MM.1S (cell line): ENCODE measurements at regions not wholly inside any gene's neighbourhood (a gene's known extent, or its start where the extent isn't known, plus 50 kb on each side); places are given as distances from the start of the nearest gene placed in this dataset.
"Not testable (repeated sequence)": the region's sequence is repeated elsewhere in the genome, so short reads cannot be mapped to it uniquely, and the experiment has no call there.

Source experiments
- DNase-seq: peaks from one replicate; pipeline ENCODE4 v3.0.0-alpha.2; 2015
- H2AFZ ChIP-seq: fragments of 300-600 bp; sonication (generic); 2 replicates; pipeline ENCODE4 v1.6.0; 2016; ENCODE audit warnings: antibody characterized with exemption, low read length
- H3F3A ChIP-seq: fragments of 300-600 bp; sonication (generic); 2 replicates; pipeline ENCODE4 v1.6.1; 2016; ENCODE audit warnings: mild to moderate bottlenecking, antibody characterized with exemption, low read length, moderate library complexity, mixed read lengths; ENCODE audit not compliant: insufficient read depth
- H3K27ac ChIP-seq: fragments of 300-600 bp; sonication (generic); 2 replicates; pipeline ENCODE4 v1.5.1; 2016; ENCODE audit warnings: mild to moderate bottlenecking, low read length
- H3K27me3 ChIP-seq: fragments of 300-600 bp; sonication (generic); replicated peaks from 2 replicates; pipeline ENCODE4 v1.6.0; 2016; ENCODE audit warnings: low read length; ENCODE audit not compliant: insufficient read depth
- H3K36me3 ChIP-seq: fragments of 300-600 bp; sonication (generic); replicated peaks from 2 replicates; pipeline ENCODE4 v1.6.1; 2016; ENCODE audit warnings: mild to moderate bottlenecking, low read length, mixed read lengths; ENCODE audit not compliant: insufficient read depth
- H3K4me1 ChIP-seq: fragments of 300-600 bp; sonication (generic); 2 replicates; pipeline ENCODE4 v1.6.1; 2016; ENCODE audit warnings: low read length, mixed read lengths
- H3K4me2 ChIP-seq: fragments of 300-600 bp; sonication (generic); 2 replicates; pipeline ENCODE4 v1.6.0; 2016; ENCODE audit warnings: low read depth, low read length
- H3K4me3 ChIP-seq: fragments of 300-600 bp; sonication (generic); 2 replicates; pipeline ENCODE4 v1.5.1; 2016; ENCODE audit warnings: low read length, mixed read lengths
- H3K79me2 ChIP-seq: fragments of 300-600 bp; sonication (generic); 2 replicates; pipeline ENCODE4 v1.6.1; 2016; ENCODE audit warnings: mixed run types, low read length, mixed read lengths
- H3K9ac ChIP-seq: fragments of 300-600 bp; sonication (generic); 2 replicates; pipeline ENCODE4 v1.6.1; 2016; ENCODE audit warnings: low read length, mixed read lengths
- H3K9me2 ChIP-seq: fragments of 300-600 bp; sonication (generic); replicated peaks from 2 replicates; pipeline ENCODE4 v1.6.1; 2016; ENCODE audit warnings: mild to moderate bottlenecking, low read length, mixed read lengths; ENCODE audit not compliant: insufficient read depth
- H3K9me3 ChIP-seq: fragments of 300-600 bp; sonication (generic); replicated peaks from 2 replicates; pipeline ENCODE4 v1.6.1; 2016; ENCODE audit warnings: mild to moderate bottlenecking, low read length, mixed read lengths; ENCODE audit not compliant: insufficient read depth
- H4K20me1 ChIP-seq: fragments of 300-600 bp; sonication (generic); 2 replicates; pipeline ENCODE4 v1.6.1; 2016; ENCODE audit warnings: mild to moderate bottlenecking, low read length, moderate library complexity, mixed read lengths; ENCODE audit not compliant: insufficient read depth
- EZH2 ChIP-seq: fragments of 300-600 bp; sonication (generic); optimal IDR thresholded peaks from 2 replicates; pipeline ENCODE3; 2017; ENCODE audit warnings: low read depth, mild to moderate bottlenecking, antibody characterized with exemption, low read length, mixed read lengths
- EZH2phosphoT487 ChIP-seq: fragments of 300-600 bp; sonication (generic); IDR thresholded peaks from 2 replicates; pipeline ENCODE4 v1.6.1; 2018; ENCODE audit warnings: antibody characterized with exemption, low read length
- TF ChIP-seq, protein P1 (sequence below): fragments of 300-600 bp; sonication (generic); IDR thresholded peaks from 2 replicates; pipeline ENCODE4 v1.5.1; 2016; ENCODE audit warnings: antibody characterized with exemption, low read length, mixed read lengths

DNA sequence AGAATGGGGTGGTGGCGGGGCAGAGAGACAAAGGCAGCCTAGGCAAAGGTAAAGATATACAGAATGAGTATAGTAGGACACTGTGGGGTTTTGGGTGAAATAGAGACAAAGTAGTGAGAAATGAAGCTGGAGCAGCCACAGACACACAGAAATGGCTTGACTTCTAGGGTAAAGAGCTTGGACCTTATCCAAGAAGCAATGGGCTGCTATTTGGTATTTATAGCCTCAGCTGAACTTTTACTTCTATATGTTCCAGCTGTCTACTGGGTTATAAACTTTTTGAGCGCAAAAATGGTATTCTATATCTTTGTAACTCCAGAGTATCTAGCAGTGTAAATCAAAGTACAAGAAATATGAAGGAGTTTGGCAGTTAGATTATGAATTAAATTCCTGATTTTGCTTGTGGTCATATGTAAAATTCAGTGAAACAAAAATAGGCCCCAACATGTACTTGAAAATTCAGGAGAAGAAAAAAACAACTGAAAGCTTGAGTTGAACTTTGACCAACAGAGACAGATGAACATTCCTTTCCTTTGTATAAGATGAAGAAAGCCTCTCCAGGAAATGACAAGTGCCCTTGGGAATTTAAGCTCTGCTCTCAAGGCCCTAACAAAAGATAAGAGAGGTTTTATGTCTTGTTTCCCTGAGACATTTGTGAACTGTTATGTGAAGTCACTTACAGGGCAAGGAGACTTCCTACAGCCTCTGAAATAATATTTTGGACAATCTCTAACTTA is 64.6 kb upstream of the XIST start:
- Histone ChIP-seq H3K27ac (no peak overlapping the region), H3K9me3 (no peaks in the 10 kb centered on the region), H3K9me2 (no peaks in the 10 kb centered on the region), H3K4me2 (no peak overlapping the region), H3F3A (no peaks in the 10 kb centered on the region), H3K9ac (no peak overlapping the region), H4K20me1 (no peaks in the 10 kb centered on the region), H2AFZ (no peak overlapping the region), H3K36me3 (no peaks in the 10 kb centered on the region), H3K4me1 (no peaks in the 10 kb centered on the region), H3K79me2 (no peaks in the 10 kb centered on the region), H3K4me3 (no peak overlapping the region), H3K27me3 (no peaks in the 10 kb centered on the region)
- TF ChIP-seq EZH2: no peak
- TF ChIP-seq, protein P1, sequence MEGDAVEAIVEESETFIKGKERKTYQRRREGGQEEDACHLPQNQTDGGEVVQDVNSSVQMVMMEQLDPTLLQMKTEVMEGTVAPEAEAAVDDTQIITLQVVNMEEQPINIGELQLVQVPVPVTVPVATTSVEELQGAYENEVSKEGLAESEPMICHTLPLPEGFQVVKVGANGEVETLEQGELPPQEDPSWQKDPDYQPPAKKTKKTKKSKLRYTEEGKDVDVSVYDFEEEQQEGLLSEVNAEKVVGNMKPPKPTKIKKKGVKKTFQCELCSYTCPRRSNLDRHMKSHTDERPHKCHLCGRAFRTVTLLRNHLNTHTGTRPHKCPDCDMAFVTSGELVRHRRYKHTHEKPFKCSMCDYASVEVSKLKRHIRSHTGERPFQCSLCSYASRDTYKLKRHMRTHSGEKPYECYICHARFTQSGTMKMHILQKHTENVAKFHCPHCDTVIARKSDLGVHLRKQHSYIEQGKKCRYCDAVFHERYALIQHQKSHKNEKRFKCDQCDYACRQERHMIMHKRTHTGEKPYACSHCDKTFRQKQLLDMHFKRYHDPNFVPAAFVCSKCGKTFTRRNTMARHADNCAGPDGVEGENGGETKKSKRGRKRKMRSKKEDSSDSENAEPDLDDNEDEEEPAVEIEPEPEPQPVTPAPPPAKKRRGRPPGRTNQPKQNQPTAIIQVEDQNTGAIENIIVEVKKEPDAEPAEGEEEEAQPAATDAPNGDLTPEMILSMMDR: no peak
- TF ChIP-seq EZH2phosphoT487: no peak
- DNase-seq: no peak

DNA sequence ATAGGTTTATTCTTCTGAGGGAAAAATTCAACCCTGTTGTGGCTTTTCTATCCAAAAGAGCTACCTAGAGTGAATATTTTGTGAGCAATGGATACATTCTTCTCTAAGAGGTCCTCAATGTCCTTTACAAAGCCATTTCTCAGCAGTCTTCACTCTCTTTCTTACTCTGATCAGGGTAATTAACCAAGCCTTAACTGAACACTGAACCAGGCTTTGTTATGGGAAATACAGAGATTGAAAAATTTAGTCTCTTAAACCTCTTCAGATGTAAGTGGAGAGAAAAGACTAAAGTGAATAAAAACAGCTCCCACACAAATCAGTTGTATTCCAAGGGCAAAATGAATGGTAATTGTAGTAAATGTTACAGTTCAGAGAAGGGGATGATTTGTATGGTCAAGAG is 64.0 kb upstream of the XIST start:
- DNase-seq: no peak
- TF ChIP-seq EZH2 (no peak), EZH2phosphoT487 (no peak)
- TF ChIP-seq, protein P1: no peak
- Histone ChIP-seq H3K4me1 (no peaks in the 10 kb centered on the region), H3K27me3 (no peaks in the 10 kb centered on the region), H3K79me2 (no peaks in the 10 kb centered on the region), H4K20me1 (no peaks in the 10 kb centered on the region), H3K36me3 (no peaks in the 10 kb centered on the region), H3K9me3 (no peaks in the 10 kb centered on the region), H3K27ac (no peak overlapping the region), H3F3A (no peaks in the 10 kb centered on the region), H3K9ac (no peak overlapping the region), H3K9me2 (no peaks in the 10 kb centered on the region), H3K4me2 (no peak overlapping the region), H2AFZ (no peak overlapping the region), H3K4me3 (no peak overlapping the region)

DNA sequence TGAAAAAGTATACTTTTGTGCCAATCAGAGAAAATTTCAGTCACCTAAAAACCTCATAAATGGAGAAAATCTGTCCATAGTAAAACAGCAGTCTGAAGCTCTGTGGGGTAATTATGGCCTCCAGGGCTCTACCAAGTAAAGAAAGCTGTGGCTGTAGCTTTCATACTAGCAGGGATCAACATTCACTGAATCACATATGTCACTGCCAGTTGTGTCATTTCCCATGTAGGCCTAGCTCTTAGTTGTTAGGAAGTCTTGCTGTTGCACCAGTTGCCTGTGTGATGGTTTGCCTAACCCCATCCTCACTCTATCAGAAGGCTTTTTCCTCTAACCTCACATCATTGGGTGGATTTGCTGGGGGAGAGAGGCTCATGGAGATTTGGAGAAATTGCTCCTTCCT is 62.3 kb upstream of the XIST start:
- not testable (repeated sequence) for H3K36me3 ChIP-seq, H3K9ac ChIP-seq, H3K4me3 ChIP-seq, H3K27ac ChIP-seq, H3K4me1 ChIP-seq, H3F3A ChIP-seq, H2AFZ ChIP-seq, H3K9me2 ChIP-seq, H3K9me3 ChIP-seq, DNase-seq, H3K27me3 ChIP-seq, H3K4me2 ChIP-seq, H4K20me1 ChIP-seq, H3K79me2 ChIP-seq

DNA sequence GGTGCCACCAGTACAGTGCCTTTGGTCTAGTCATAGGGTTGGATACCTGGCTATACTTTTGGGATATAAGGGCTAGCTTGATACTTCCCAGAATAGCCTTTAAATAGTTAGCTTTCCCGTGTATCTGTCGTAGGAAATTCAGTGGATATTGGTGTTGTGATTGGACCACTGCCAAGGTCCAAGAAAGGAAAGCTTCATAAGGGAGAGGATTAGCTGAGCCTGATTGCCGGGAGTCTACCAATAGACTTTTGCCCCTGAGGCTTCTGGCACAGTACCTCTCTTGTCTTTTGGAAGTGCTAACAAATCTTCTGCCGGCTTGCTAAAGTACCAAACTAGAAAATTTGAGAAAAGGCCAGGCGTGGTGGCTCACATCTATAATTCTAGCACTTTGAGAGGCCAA is 61.1 kb upstream of the XIST start:
- Histone ChIP-seq H3K9me3 (no peaks in the 10 kb centered on the region), H3K36me3 (no peaks in the 10 kb centered on the region), H3K9me2 (no peaks in the 10 kb centered on the region), H3K4me1 (no peaks in the 10 kb centered on the region), H3K79me2 (no peaks in the 10 kb centered on the region), H4K20me1 (no peaks in the 10 kb centered on the region), H3K27ac (no peak overlapping the region), H3K4me2 (no peak overlapping the region), H3K4me3 (no peak overlapping the region), H3K27me3 (no peaks in the 10 kb centered on the region), H2AFZ (no peak overlapping the region), H3F3A (no peaks in the 10 kb centered on the region), H3K9ac (no peak overlapping the region)
- TF ChIP-seq, protein P1: no peak
- TF ChIP-seq EZH2phosphoT487 (no peak), EZH2 (no peak)
- no peak for DNase-seq

DNA sequence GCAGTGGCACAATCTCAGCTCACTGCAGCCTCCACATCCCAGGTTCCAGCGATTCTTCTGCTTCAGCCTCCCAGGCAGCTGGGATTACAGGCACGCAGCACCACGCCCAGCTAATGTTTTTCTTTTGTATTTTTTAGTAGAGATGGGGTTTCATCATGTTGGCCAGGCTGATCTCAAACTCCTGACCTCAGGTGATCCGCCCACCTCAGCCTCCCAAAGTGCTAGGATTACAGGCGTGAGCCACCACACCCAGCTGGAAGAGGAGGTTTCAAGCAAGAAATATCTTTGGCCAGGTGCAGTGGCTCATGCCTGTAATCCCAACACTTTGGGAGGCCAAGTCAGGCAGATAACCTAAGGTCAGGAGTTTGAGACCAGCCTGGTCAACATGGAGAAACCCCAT is 59.4 kb upstream of the XIST start:
- H3K27me3 ChIP-seq, H3F3A ChIP-seq, H3K79me2 ChIP-seq, H3K9me3 ChIP-seq, H3K9me2 ChIP-seq, H3K4me3 ChIP-seq, H3K36me3 ChIP-seq, DNase-seq, H2AFZ ChIP-seq, H3K9ac ChIP-seq, H3K4me1 ChIP-seq, H3K27ac ChIP-seq, H4K20me1 ChIP-seq, H3K4me2 ChIP-seq: not testable (repeated sequence)
